Muscle of arm (tissue), 1 donor: ENCODE measurements at regions not wholly inside any gene's neighbourhood (a gene's known extent, or its start where the extent isn't known, plus 50 kb on each side); places are given as distances from the start of the nearest gene placed in this dataset.

Experiments used
- DNase-seq: peaks from one replicate; pipeline ENCODE4 v3.0.0-alpha.2; 2013

- DNase-seq, result no peak
Observed at GRCh38 chr1:48054232-48054631, 57.0 kb upstream of the TRABD2B start.

DNA sequence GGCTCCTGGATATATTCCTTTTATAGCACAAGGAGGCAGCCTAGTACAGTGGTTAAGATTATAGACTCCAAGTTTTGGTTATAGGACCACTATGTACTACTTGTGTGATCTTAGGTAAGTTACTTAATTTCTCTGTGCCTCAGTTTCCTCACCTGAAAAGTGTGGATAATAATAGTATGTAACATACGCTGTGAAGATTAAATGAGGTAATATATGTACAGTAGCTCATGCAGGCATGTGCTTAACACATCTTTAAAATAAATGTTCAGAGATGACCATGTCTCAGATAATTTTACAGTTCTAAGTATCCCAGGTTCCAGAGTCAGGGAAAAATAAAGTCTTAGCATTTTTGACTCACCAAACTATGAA, 55.7 kb upstream of the TRABD2B start:
- no peak for DNase-seq

DNA sequence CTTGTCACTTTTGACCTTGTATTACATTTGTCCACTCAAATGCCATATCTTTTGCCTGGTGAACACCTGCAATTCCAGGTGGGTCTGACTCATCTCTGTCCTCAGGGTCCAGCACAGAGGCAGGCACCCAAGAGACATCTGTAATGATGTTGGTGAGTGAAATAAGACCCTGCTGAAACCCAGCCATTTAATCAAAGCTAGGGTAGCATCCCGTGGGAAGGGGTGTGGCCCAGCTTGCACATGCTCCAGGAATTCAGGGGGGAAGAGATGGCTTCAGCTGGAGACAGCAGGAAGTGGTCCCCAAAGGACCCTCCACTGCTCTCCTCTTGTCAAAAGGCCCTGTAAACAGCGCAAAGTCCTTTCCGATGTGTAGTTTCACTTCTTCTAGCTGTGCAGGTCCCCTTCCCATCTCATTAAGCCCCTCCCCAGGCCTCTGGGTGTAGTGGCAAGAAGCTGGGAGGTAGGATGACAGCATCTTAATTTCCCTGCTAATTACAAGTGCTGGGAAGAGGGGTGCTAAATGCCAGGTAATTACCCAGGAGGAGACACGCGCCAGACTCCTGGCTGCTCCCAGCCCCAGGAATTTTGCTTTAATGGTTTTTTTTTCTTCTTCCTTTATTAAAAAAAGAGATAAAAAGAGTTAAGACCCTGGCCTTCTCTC, 54.4 kb upstream of the TRABD2B start:
- DNase-seq, result no peak

- DNase-seq, result no peak
Observed at GRCh38 chr1:48049823-48050535, 52.8 kb upstream of the TRABD2B start.

- no peak for DNase-seq
Observed at GRCh38 chr1:48048980-48049379, 51.8 kb upstream of the TRABD2B start.

DNA sequence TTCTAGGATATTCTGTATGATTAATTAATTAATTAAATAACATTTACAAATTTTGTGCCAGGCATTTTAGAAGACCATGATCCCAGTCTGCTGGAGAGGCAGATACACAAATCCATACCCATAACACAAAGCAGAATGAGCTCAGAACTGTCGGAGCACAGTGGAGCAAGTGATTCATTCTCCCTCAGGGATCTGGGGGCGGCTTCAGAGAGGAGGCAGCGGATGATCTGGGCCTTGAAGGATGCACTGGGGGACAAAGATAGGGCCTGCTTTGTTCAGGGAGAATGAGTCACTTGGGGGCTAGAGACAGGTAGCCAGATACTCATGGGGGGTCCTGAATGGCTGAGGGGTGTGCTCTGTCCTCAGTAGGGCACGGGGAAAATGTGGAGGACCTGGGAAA, 50.9 kb upstream of the TRABD2B start:
- DNase-seq, result no peak

DNA sequence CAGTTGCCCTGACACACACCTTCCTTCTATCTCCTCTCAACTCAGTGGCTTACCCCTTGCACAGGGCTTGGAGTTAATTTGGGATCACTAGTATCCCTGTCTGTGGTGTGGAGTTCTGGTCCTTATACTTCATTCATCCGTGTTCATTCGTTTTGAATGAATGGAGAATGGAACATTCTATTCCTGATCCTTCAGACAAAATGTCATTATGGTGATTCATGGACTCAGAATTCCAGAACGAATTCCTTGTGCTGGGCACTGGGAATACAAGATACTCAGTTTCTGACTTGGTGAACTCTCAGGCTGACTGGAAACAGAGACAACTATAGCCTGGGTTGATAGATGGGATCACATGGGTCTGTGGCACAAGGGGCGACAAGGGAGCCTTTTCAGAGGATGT, 49.9 kb upstream of the TRABD2B start:
- no peak for DNase-seq
